HAP-1 (cell line): ENCODE measurements at regions not wholly inside any gene's neighbourhood (a gene's known extent, or its start where the extent isn't known, plus 50 kb on each side); places are given as distances from the start of the nearest gene placed in this dataset.

ENCODE experiments used
- DNase-seq, 2 experiments: peaks; one replicate each; pipeline ENCODE4 v3.0.0-alpha.2; 2016 to 2020; ENCODE audit warnings: low spot score in 2 of 2
- H3K27me3 ChIP-seq: fragments of 250-450 bp; sonication (Bioruptor Pico); 2 replicates; pipeline ENCODE4 v1.5.1; 2020; ENCODE audit warnings: low read depth, mild to moderate bottlenecking, moderate library complexity
- H3K36me3 ChIP-seq: fragments of 250-450 bp; sonication (Bioruptor Pico); replicated peaks from 2 replicates; pipeline ENCODE4 v1.5.1; 2020; ENCODE audit warnings: mild to moderate bottlenecking
- H3K4me1 ChIP-seq: fragments of 250-450 bp; sonication (Bioruptor Pico); 2 replicates; pipeline ENCODE4 v1.5.1; 2020; ENCODE audit warnings: mild to moderate bottlenecking
- H3K4me3 ChIP-seq: fragments of 250-450 bp; sonication (Bioruptor Pico); 2 replicates; pipeline ENCODE4 v1.5.1; 2020; ENCODE audit warnings: mild to moderate bottlenecking, moderate library complexity
- H3K9me3 ChIP-seq: fragments of 250-450 bp; sonication (Bioruptor Pico); 2 replicates; pipeline ENCODE4 v1.5.1; 2020; ENCODE audit warnings: mild to moderate bottlenecking, moderate library complexity
- in situ Hi-C: fragments of 300-500 bp; cut with MboI; formaldehyde crosslinking; loops from 3 replicates; pipeline ENCODE4 v1.14.3; 2020; ENCODE audit warnings: low sequenced_read_pairs, inconsistent platforms, mixed read lengths

DNA sequence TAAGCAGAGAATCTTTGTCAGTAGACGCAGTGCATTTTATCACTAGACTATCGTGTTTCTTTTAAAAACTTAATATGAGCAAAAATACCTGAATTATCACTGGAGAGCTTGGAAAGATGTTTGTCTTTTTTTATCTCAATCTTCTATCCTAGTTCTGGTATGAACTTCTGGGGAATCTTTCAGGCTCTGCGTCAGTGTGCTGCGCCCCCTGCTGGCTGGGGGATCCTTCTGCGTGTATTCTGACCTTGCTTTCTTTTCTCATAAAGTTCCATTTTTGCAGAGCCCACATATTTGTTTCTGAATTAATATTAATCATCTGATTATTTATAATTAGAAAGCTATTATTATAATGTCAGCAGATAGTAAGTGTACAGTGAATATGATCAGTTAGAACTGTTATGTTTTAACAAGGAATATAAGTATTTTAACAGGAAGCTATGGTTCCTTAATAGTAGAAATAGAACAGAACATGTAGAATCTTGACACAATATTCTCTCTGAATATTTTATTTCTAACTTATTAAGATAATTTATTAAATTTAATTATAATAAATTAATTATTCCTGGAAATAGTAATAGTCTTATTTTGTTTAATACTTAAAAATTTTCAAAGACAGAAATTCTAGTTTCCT, 945.0 kb upstream of the CRIM1 start:
- in situ Hi-C loops = loop anchor here (25.0 kb wide), 1 partner anchor 1748 kb away; no protein-coding TSS in a partner anchor
- H3K27me3 ChIP-seq = no peaks in the 10 kb centered on the region
- H3K4me1 ChIP-seq = no peaks in the 10 kb centered on the region
- H3K9me3 ChIP-seq = no peaks in the 10 kb centered on the region
- no peak overlapping the region for H3K4me3 ChIP-seq
- H3K36me3 ChIP-seq = no peaks in the 10 kb centered on the region
- peak; percentile 27 to 73 for DNase-seq

DNA sequence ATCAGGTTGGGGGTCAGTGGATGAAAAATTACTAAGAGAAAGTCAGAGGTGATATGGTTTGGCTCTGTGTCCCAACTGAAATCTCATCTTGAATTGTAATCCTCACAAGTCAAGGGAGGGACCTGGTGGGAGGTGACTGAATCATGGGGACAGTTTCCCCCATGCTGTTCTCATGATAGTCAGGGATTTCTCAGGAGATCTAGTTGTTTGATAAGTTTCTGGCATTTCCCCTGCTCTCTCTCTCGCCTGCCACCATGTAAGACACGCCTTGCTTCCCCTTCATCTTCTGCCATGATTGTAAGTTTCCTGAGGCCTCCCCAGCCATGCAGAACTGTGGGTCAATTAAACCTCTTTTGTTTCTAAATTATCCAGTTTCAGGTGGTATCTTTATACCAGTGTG, 945.8 kb upstream of the CRIM1 start:
- Histone ChIP-seq H3K36me3 (no peaks in the 10 kb centered on the region), H3K4me1 (no peaks in the 10 kb centered on the region), H3K4me3 (no peak overlapping the region), H3K27me3 (no peaks in the 10 kb centered on the region), H3K9me3 (no peaks in the 10 kb centered on the region)
- DNase-seq = no peak
- in situ Hi-C loops = loop anchor here (25.0 kb wide), 1 partner anchor 1747 kb away; no protein-coding TSS in a partner anchor

- no peaks in the 10 kb centered on the region for H3K4me1 ChIP-seq
- H3K9me3 ChIP-seq = no peaks in the 10 kb centered on the region
- no peaks in the 10 kb centered on the region for H3K27me3 ChIP-seq
- no peak overlapping the region for H3K4me3 ChIP-seq
- no peaks in the 10 kb centered on the region for H3K36me3 ChIP-seq
- DNase-seq = no peak
- in situ Hi-C loops = loop anchor here (25.0 kb wide), 1 partner anchor 1746 kb away; no protein-coding TSS in a partner anchor
Observed at GRCh38 chr2:35408320-35408719, 947.3 kb upstream of the CRIM1 start.

DNA sequence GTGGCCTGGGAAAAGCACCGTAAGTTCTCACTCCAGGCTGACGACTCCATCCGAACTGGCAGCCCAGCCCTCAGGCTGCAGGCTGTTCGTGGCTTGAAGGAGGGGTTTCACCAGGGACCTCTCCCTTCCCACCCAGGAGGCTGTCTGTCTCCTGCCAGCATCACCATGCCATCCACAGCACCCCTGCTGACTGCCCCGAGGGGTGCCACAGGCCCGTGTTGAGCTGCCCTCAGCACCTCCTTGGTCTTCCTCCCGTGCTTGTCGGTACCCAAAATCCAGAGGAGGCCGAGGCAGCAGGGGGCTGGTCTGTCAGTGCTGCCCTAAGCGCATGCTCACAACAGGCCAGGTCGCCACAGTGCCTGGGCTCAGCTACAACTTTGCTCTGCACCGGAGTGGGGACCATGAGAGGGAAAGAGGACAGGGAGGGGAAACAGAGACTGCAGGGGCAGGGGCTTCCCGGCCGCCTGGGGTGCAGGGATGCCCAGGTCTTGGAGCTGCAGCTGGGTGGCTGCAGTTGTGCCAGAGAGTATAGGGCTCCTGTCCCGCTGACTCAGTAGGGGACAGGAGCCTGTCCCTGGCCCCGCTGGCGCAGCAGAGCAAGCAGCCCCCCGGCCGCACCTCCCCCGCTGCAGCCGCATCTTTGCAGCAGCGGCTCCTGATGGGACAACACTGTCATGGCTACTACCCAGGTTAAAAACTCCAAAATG, 963.7 kb upstream of the CRIM1 start:
- no peaks in the 10 kb centered on the region for H3K4me1 ChIP-seq
- no peaks in the 10 kb centered on the region; the same call in 1 of the 2 replicates for H3K9me3 ChIP-seq
- no peaks in the 10 kb centered on the region for H3K36me3 ChIP-seq
- DNase-seq = no peak
- H3K4me3 ChIP-seq = no peak overlapping the region
- H3K27me3 ChIP-seq = no peaks in the 10 kb centered on the region
- in situ Hi-C loops = no loop called here

DNA sequence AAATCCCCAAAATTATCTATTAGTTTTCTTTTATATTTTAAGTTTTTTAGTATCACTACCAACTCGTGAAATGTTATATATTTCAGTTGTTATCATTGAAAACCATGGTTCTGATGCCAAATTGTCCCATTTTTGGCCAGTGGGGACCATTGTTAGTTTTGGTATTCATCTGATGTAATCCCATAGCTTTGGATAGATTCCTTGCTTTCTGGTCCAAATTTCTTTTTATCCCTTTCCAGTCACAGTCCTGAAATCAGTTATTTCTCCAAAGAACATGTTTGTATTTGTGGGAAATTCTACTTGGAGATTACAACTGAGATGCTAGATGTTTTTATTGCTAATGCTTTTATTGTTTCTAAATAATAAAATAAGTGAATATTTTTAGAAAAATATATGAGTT, 976.8 kb upstream of the CRIM1 start:
- Histone ChIP-seq H3K4me3 (no peak overlapping the region), H3K36me3 (no peaks in the 10 kb centered on the region), H3K27me3 (no peaks in the 10 kb centered on the region), H3K9me3 (no peaks in the 10 kb centered on the region), H3K4me1 (no peaks in the 10 kb centered on the region)
- no peak for DNase-seq
- in situ Hi-C loops = no loop called here

GRCh38 chr2:35374845-35375244, 980.7 kb upstream of the CRIM1 start:
- in situ Hi-C loops = no loop called here

DNA sequence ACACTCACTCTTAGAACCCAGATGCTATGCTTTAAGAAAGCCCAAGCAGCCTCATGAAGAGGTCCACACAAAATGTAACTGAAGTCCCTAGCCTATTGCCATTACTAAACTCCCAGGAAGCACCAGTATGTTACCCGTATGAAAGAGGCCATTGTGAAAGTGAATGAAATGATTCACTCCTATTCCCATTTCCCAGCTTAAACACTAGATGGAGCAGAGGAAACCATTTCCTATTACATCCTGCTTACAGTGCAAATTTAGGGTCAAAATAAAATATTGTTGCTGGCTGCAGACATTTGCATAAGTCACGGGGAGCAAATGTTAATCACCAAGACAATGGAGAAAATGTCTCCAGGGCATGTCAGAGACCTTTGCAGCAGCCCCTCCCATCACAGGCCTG, 989.7 kb upstream of the CRIM1 start:
- no peak overlapping the region for H3K4me3 ChIP-seq
- no peak for DNase-seq
- no peaks in the 10 kb centered on the region for H3K27me3 ChIP-seq
- in situ Hi-C loops = no loop called here
- no peaks in the 10 kb centered on the region for H3K9me3 ChIP-seq
- no peaks in the 10 kb centered on the region for H3K36me3 ChIP-seq
- H3K4me1 ChIP-seq = no peaks in the 10 kb centered on the region

More at GRCh38 chr2:35374845-35375244, 980.7 kb upstream of the CRIM1 start:
- no peaks in the 10 kb centered on the region for H3K36me3 ChIP-seq
- no peaks in the 10 kb centered on the region for H3K9me3 ChIP-seq
- no peaks in the 10 kb centered on the region for H3K4me1 ChIP-seq
- no peak for DNase-seq
- H3K4me3 ChIP-seq = no peak overlapping the region
- H3K27me3 ChIP-seq = no peaks in the 10 kb centered on the region

DNA sequence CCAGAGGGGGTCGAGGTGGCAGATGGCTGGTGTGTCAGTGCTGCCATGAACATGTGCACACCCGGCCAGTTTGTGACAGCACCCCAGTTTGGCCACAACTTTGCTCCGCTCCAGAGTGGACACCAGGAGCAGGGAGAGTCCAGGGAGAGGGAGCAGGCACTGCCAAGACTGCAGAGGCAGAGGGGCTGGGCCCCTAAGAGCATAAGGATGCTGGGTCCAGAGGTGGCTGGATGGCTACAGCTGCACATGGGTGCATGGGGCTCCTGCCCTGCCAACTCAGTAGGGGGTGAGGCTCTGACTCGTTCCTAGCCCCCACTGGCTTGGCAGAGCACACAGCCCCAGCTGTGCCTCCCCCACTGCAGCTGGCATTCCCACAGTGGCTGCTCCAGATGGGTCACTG, 999.2 kb upstream of the CRIM1 start:
- Histone ChIP-seq H3K9me3 (no peaks in the 10 kb centered on the region), H3K27me3 (no peaks in the 10 kb centered on the region), H3K4me3 (no peak overlapping the region), H3K4me1 (no peaks in the 10 kb centered on the region; the same call in 1 of the 2 replicates), H3K36me3 (no peaks in the 10 kb centered on the region)
- no peak for DNase-seq
- in situ Hi-C loops = no loop called here

GRCh38 chr2:35355056-35355455, 1000.5 kb upstream of the CRIM1 start:
- DNase-seq = no peak
- Histone ChIP-seq H3K36me3 (no peaks in the 10 kb centered on the region), H3K4me3 (no peak overlapping the region), H3K4me1 (no peaks in the 10 kb centered on the region; the same call in 1 of the 2 replicates), H3K9me3 (no peaks in the 10 kb centered on the region), H3K27me3 (no peaks in the 10 kb centered on the region)
- in situ Hi-C loops = no loop called here

DNA sequence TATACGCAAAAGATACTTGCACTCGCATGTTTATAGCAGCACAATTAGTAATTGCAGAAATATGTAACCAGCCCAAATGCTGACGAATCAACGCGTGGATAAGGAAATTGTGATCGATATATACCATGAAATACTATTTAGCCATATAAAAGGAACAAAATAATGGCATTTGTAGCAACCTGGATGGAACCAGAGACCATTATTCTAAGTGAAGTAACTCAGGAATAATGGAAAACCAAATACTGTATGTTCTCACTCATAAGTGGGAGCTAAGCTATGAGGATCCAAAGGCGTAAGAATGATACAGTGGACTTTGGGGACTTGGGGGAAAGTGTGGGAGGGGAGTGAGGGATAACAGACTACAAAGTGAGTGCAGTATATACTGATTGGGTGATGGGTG, 1008.0 kb upstream of the CRIM1 start:
- no peaks in the 10 kb centered on the region for H3K27me3 ChIP-seq
- no peaks in the 10 kb centered on the region for H3K9me3 ChIP-seq
- in situ Hi-C loops = no loop called here
- H3K36me3 ChIP-seq = no peaks in the 10 kb centered on the region
- no peak for DNase-seq
- H3K4me1 ChIP-seq = no peaks in the 10 kb centered on the region
- no peak overlapping the region for H3K4me3 ChIP-seq

DNA sequence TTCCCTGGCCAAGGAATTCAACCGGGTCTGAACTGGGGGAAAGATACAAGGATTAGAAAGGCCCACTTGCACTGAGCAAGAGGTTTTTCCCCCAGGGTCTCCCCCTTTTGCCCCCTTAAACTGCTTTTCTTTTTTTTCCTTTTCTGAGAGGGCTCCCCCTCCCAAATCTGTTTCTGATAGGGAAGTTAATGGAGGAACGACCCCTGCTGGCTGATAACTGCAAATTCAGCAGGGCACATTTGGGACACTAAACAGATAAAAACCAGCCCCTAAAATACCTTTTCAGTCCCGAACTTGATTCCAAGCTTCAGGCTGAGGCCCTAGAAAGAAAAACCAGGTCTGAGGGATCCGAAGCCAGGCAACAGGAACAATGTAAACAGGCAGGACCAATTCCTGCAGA, 1012.4 kb upstream of the CRIM1 start:
- Histone ChIP-seq H3K9me3 (no peaks in the 10 kb centered on the region), H3K4me1 (no peaks in the 10 kb centered on the region), H3K4me3 (no peak overlapping the region), H3K27me3 (no peaks in the 10 kb centered on the region), H3K36me3 (no peaks in the 10 kb centered on the region)
- peak in 1 of 2 experiments; percentile 16 for DNase-seq
- in situ Hi-C loops = no loop called here

DNA sequence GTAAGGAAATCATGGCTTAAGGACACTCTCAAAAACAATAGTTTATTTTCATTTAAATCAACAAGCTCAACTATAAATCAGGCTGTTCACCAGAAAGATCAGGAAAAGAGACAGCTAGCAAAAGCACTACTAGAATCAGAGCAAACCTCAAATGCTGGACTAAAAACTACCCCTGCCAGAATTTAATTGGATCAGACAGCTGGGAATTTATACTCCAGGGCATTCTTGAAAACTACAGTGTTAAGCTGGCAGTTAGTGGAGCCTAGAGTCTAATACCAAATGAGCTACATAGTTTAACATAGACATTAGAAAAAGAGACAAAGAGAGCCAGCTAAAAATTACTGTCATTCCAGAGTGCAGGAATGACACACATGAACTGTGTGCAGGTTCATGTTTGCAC, 1016.4 kb upstream of the CRIM1 start:
- H3K9me3 ChIP-seq = no peaks in the 10 kb centered on the region
- in situ Hi-C loops = no loop called here
- no peak for DNase-seq
- H3K36me3 ChIP-seq = no peaks in the 10 kb centered on the region
- H3K4me1 ChIP-seq = no peaks in the 10 kb centered on the region
- no peaks in the 10 kb centered on the region for H3K27me3 ChIP-seq
- H3K4me3 ChIP-seq = no peak overlapping the region

- Histone ChIP-seq H3K9me3 (no peaks in the 10 kb centered on the region), H3K36me3 (no peaks in the 10 kb centered on the region), H3K4me1 (no peaks in the 10 kb centered on the region), H3K27me3 (no peaks in the 10 kb centered on the region), H3K4me3 (no peak overlapping the region)
- in situ Hi-C loops = no loop called here
- no peak for DNase-seq
Observed at GRCh38 chr2:35337922-35338321, 1017.7 kb upstream of the CRIM1 start.

DNA sequence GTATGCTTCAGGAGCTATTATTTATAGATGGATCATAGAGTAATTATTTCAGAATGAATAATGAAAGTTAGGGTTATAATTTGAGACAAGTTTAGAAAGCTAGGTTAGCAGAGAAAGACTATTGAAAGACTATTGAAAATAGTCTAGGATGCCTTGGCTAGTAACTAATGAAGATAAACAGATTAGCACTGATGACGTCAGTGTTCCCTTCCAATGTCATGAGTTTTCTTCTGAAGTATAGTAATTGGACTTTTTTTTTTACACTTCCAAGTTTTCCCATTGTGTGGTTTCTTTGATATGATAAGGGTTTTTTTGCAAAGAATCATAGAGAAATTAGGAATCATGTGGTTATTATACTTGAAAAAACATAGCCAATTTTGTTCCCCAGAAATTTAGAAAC, 1041.5 kb upstream of the CRIM1 start:
- H3K36me3 ChIP-seq = no peaks in the 10 kb centered on the region

More for the DNA sequence above, 1041.5 kb upstream of the CRIM1 start:
- DNase-seq = no peak
- no peaks in the 10 kb centered on the region for H3K27me3 ChIP-seq
- in situ Hi-C loops = no loop called here
- H3K4me3 ChIP-seq = no peak overlapping the region
- H3K9me3 ChIP-seq = no peaks in the 10 kb centered on the region
- H3K4me1 ChIP-seq = no peaks in the 10 kb centered on the region
